RWPE2 (cell line): ENCODE measurements at regions not wholly inside any gene's neighbourhood (a gene's known extent, or its start where the extent isn't known, plus 50 kb on each side); places are given as distances from the start of the nearest gene placed in this dataset.
"Not testable (repeated sequence)": the region's sequence is repeated elsewhere in the genome, so short reads cannot be mapped to it uniquely, and the experiment has no call there.

Experiments used
- ATAC-seq: fragments of 200-7000 bp; cut with Tn5 transposase; 3 replicates; pipeline ENCODE4 v1.9.1; 2021; ENCODE audit warnings: low read depth
- DNase-seq: peaks from one replicate; pipeline ENCODE4 v3.0.0-alpha.2; 2020; ENCODE audit warnings: low spot score
- H3K27ac ChIP-seq: fragments of 450-650 bp; 2 replicates; pipeline ENCODE4 v1.5.1; 2017; ENCODE audit warnings: mild to moderate bottlenecking; ENCODE audit not compliant: poor library complexity, severe bottlenecking
- H3K27me3 ChIP-seq: fragments of 250-450 bp; sonication (Bioruptor Pico); 2 replicates; pipeline ENCODE4 v1.5.1; 2021; ENCODE audit warnings: mild to moderate bottlenecking, moderate library complexity; ENCODE audit not compliant: insufficient read depth, poor library complexity, severe bottlenecking
- H3K36me3 ChIP-seq: fragments of 250-450 bp; sonication (Bioruptor Pico); 2 replicates; pipeline ENCODE4 v1.5.1; 2020; ENCODE audit warnings: low read depth, mild to moderate bottlenecking, moderate library complexity
- H3K4me1 ChIP-seq: fragments of 250-450 bp; sonication (Bioruptor Pico); 2 replicates; pipeline ENCODE4 v1.5.1; 2021; ENCODE audit warnings: mild to moderate bottlenecking, moderate library complexity; ENCODE audit not compliant: insufficient read depth, poor library complexity, severe bottlenecking
- H3K4me3 ChIP-seq: fragments of 250-450 bp; sonication (Bioruptor Pico); 2 replicates; pipeline ENCODE4 v1.5.1; 2021; ENCODE audit warnings: mild to moderate bottlenecking, moderate library complexity; ENCODE audit not compliant: severe bottlenecking
- H3K9me3 ChIP-seq: fragments of 250-450 bp; sonication (Bioruptor Pico); 2 replicates; pipeline ENCODE4 v1.5.1; 2021; ENCODE audit warnings: mild to moderate bottlenecking, moderate library complexity; ENCODE audit not compliant: severe bottlenecking
- CTCF ChIP-seq: fragments of 450-650 bp; IDR thresholded peaks from one replicate; pipeline ENCODE4 v1.5.1; 2017; ENCODE audit warnings: mild to moderate bottlenecking, moderate library complexity; ENCODE audit not compliant: poor library complexity, severe bottlenecking

- DNase-seq (no peak), ATAC-seq (no peak)
- Histone ChIP-seq H3K4me3 (no peak overlapping the region), H3K9me3 (peaks cover 26% of the 10 kb centered on the region), H3K27ac (no peak overlapping the region), H3K36me3 (no peaks in the 10 kb centered on the region), H3K4me1 (no peaks in the 10 kb centered on the region), H3K27me3 (no peaks in the 10 kb centered on the region)
- no peak for TF ChIP-seq CTCF
Observed at GRCh38 chr7:56471811-56472210, 355.6 kb upstream of the NUPR2 start.

GRCh38 chr7:56466607-56467525, 350.6 kb upstream of the NUPR2 start:
- H3K27me3 ChIP-seq, H3K27ac ChIP-seq, H3K4me3 ChIP-seq, H3K36me3 ChIP-seq, DNase-seq, H3K4me1 ChIP-seq, ATAC-seq: not testable (repeated sequence)
- H3K9me3 ChIP-seq = peaks cover 28% of the 10 kb centered on the region

GRCh38 chr7:56449762-56450161, 333.5 kb upstream of the NUPR2 start:
- Histone ChIP-seq H3K27ac (no peak overlapping the region), H3K4me3 (no peak overlapping the region), H3K36me3 (no peaks in the 10 kb centered on the region), H3K4me1 (no peaks in the 10 kb centered on the region), H3K9me3 (peaks cover 1% of the 10 kb centered on the region), H3K27me3 (no peaks in the 10 kb centered on the region)
- no peak for TF ChIP-seq CTCF
- DNase-seq (no peak), ATAC-seq (no peak)

GRCh38 chr7:56447864-56448693, 331.9 kb upstream of the NUPR2 start:
- TF ChIP-seq CTCF = no peak
- Histone ChIP-seq H3K4me1 (no peaks in the 10 kb centered on the region), H3K4me3 (no peak overlapping the region), H3K27ac (no peak overlapping the region), H3K27me3 (no peaks in the 10 kb centered on the region), H3K9me3 (peaks cover 4% of the 10 kb centered on the region), H3K36me3 (no peaks in the 10 kb centered on the region)
- DNase-seq (no peak), ATAC-seq (no peak)

GRCh38 chr7:56420528-56420927, 304.3 kb upstream of the NUPR2 start:
- H3K9me3 ChIP-seq, H3K27me3 ChIP-seq, H3K4me3 ChIP-seq, ATAC-seq, H3K4me1 ChIP-seq, DNase-seq, H3K36me3 ChIP-seq, H3K27ac ChIP-seq: not testable (repeated sequence)
